Fibroblast of villous mesenchyme (primary cell): ENCODE measurements at regions not wholly inside any gene's neighbourhood (a gene's known extent, or its start where the extent isn't known, plus 50 kb on each side); places are given as distances from the start of the nearest gene placed in this dataset.

Source experiments
- DNase-seq: peaks from one replicate; pipeline ENCODE4 v3.0.0-alpha.2; 2010; ENCODE audit warnings: low read depth
- H3K4me3 ChIP-seq: 2 replicates; pipeline ENCODE4 v1.5.1; 2011; ENCODE audit warnings: low read depth, mild to moderate bottlenecking, low read length
- TF ChIP-seq, protein P1 (sequence below): IDR thresholded peaks from 2 replicates; pipeline ENCODE4 v1.5.1; 2012; ENCODE audit warnings: low read depth, mild to moderate bottlenecking, low read length; ENCODE audit not compliant: insufficient read depth

DNA sequence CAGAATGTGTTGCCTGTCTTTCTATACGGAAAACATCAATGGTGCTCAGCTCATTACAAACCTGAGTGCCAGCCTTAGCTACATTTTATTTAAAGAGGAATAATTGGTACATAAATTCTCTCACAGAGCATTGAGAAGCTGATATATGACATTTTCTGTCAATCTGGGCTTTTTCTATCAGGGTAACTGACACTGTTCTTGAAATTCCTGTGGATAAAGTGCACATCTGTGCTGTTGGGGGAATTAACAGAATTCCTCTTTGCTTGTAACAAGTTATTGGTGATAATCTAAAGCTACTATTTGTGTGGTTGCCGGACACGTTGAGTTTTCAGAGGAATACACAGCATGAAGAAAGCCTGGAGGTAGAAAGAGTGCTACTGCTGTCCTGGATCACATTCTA is 668.6 kb downstream of the SORCS1 start:
- no peak for DNase-seq
- TF ChIP-seq, protein P1, sequence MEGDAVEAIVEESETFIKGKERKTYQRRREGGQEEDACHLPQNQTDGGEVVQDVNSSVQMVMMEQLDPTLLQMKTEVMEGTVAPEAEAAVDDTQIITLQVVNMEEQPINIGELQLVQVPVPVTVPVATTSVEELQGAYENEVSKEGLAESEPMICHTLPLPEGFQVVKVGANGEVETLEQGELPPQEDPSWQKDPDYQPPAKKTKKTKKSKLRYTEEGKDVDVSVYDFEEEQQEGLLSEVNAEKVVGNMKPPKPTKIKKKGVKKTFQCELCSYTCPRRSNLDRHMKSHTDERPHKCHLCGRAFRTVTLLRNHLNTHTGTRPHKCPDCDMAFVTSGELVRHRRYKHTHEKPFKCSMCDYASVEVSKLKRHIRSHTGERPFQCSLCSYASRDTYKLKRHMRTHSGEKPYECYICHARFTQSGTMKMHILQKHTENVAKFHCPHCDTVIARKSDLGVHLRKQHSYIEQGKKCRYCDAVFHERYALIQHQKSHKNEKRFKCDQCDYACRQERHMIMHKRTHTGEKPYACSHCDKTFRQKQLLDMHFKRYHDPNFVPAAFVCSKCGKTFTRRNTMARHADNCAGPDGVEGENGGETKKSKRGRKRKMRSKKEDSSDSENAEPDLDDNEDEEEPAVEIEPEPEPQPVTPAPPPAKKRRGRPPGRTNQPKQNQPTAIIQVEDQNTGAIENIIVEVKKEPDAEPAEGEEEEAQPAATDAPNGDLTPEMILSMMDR: no peak
- no peak overlapping the region for H3K4me3 ChIP-seq

DNA sequence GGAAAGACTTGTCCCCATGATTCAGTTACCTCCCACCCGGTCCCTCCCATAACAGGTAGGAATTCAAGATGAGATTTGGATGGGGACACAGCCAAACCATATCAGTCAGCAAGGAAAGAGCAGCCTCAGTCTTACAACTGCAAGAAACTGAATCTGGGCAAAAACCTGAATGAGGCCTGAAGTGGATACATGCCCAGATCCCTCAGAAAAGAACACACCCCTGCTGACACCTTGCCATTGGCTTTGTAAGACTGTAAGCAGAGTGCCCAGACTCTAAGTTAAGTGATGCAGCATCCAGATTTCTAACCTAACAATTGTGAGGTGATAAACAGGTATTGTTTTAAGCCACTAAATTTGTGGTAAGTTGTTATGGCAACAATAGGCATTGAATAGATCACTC is 670.8 kb downstream of the SORCS1 start:
- no peak for DNase-seq
- H3K4me3 ChIP-seq: no peak overlapping the region
- TF ChIP-seq, protein P1: no peak

DNA sequence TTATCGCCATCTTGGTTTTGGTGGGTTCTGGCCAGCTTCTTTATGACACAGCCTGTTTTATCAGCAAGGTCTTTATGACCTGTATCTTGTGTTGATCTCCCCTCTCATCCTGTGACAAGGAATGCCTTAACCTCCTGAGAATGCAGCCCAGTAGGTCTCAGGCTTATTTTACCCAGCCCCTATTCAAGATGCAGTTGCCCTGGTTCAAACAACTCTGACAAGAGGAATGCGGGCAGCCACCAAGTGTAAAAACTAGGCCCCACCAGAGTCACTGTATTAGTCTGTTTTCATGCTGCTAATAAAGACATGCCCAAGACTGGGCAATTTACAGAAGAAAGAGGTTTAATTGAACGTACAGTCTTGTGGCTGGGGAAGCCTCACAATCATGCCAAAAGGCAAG is 671.3 kb downstream of the SORCS1 start:
- TF ChIP-seq, protein P1: no peak
- H3K4me3 ChIP-seq: no peak overlapping the region
- DNase-seq: no peak

DNA sequence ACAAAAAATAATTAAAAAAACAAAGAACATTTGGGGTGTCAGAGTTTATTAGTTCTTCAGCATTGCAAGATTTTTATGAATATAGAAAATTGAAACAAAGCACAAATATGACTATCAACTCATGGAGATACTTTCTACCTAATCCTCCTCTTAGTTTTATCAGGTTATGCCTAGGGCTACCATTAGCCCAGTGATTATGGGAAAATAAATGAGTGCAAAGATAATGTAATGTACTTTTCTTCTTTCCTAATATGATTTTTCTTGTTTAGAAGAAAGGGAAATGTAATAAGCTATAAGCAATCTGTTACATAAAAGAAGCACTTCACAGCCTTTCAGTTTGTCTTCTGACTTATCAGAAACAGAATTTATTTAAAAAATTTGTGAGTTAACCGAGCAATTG is 676.8 kb downstream of the SORCS1 start:
- no peak overlapping the region for H3K4me3 ChIP-seq
- DNase-seq: no peak
- TF ChIP-seq, protein P1: no peak

DNA sequence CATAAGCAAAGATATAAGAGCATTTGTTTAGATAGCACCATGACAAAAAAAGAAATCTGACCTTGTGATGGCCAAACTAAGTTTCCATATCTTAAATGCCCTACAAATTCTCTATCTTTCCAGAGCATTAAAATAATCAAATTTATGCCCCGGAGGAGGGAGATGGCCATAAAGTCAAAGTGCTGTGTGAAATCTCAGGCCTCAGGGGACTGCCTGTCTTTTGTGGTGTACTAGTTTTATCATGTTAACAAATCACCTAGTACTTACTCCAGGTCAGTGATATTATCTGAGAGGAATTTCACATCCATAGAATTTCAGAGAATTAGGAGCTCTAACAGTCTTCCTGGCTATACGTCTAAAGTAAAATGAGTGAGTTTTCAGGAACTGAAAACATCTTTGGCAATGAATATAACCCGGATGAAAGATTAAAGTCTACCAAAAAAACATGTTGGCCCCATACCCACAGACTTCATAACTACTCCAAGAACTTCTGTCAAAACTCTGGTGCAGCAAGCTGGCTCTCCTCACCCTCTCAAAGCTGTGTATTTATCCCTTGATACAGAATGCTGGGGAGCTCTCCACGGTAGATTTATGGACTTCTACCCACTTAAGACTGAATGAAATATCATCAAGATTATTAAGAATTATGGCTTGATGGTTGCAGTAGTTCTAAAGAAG is 682.8 kb downstream of the SORCS1 start:
- TF ChIP-seq, protein P1: no peak
- DNase-seq: no peak

DNA sequence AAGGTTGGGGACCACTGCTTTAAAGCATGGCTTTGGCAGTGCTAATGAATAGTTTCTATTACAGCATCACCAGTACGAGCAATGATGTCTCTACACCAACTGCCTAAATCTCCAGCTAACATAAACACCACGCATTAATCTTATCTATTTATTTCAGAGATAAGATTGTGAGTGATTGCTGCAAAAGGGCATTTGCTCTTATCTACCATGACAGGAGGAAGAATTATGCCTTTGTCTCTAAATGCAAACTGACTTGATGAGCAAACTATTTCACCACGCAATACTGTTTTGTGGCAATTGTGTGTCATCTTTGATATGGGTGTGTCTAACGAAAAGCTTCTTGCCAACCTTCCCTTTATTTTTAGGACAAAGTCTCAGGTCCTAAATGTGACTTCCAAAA is 684.9 kb downstream of the SORCS1 start:
- no peak overlapping the region for H3K4me3 ChIP-seq
- TF ChIP-seq, protein P1: no peak
- DNase-seq: no peak

More for the DNA sequence above, 682.8 kb downstream of the SORCS1 start:
- H3K4me3 ChIP-seq: no peak overlapping the region

DNA sequence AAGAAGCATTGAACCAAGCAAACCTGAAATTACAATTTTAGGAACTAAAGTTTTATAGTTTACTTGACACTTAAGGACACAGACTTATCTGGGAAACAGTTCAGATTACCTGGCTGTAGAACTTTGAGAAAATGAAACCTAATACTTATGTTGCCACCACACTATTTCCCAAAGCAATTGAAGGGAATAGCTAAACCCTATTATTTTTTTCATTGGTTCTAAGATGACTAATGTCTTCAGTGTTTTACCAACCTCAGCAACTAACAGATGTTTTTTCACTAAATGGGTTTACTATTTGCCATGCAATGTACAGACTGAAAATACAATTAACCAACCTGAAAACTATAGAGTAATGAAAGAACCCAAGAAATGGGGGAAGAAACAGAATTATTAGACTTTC is 689.6 kb downstream of the SORCS1 start:
- TF ChIP-seq, protein P1: no peak
- no peak overlapping the region for H3K4me3 ChIP-seq
- no peak for DNase-seq
